Epithelial cell of proximal tubule (primary cell): ENCODE measurements at regions not wholly inside any gene's neighbourhood (a gene's known extent, or its start where the extent isn't known, plus 50 kb on each side); places are given as distances from the start of the nearest gene placed in this dataset.

ENCODE experiments used
- DNase-seq: peaks from one replicate; pipeline ENCODE4 v3.0.0-alpha.2; 2011; ENCODE audit warnings: low read depth
- H3K4me3 ChIP-seq: 2 replicates; pipeline ENCODE4 v1.5.1; 2011; ENCODE audit warnings: low read depth, mild to moderate bottlenecking, low read length
- TF ChIP-seq, protein P1 (sequence below): conservative IDR thresholded peaks from 2 replicates; pipeline ENCODE4 v1.5.1; 2012; ENCODE audit warnings: low read depth, mild to moderate bottlenecking, low read length

DNA sequence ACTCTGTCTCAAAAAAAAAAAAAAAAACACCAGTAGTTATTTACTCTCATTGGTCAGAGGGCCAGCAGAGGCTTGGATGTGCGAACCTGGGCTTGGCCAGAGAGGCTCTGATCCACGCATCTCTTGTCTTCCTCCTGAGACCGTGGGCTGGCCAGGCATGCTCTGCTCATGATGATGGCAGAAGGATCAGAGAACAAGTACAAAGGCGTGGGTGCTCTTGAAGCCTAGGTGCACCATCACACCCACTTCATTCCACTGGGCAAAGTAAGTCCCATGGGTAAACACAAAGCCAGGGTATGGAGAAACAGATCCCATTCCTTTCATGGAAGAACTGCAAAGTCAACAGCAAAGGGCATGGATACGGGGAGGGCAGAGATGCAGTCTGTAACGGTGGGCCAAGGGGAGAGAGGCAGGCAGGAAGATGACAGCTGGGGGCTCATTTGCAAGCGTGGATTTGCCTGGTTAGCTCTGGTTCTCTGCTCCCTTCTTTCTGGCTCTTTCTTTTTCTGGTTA lies 128.2 kb upstream of the SDK1 start:
- TF ChIP-seq, protein P1, sequence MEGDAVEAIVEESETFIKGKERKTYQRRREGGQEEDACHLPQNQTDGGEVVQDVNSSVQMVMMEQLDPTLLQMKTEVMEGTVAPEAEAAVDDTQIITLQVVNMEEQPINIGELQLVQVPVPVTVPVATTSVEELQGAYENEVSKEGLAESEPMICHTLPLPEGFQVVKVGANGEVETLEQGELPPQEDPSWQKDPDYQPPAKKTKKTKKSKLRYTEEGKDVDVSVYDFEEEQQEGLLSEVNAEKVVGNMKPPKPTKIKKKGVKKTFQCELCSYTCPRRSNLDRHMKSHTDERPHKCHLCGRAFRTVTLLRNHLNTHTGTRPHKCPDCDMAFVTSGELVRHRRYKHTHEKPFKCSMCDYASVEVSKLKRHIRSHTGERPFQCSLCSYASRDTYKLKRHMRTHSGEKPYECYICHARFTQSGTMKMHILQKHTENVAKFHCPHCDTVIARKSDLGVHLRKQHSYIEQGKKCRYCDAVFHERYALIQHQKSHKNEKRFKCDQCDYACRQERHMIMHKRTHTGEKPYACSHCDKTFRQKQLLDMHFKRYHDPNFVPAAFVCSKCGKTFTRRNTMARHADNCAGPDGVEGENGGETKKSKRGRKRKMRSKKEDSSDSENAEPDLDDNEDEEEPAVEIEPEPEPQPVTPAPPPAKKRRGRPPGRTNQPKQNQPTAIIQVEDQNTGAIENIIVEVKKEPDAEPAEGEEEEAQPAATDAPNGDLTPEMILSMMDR = no peak
- no peak for DNase-seq
- no peak overlapping the region for H3K4me3 ChIP-seq

DNA sequence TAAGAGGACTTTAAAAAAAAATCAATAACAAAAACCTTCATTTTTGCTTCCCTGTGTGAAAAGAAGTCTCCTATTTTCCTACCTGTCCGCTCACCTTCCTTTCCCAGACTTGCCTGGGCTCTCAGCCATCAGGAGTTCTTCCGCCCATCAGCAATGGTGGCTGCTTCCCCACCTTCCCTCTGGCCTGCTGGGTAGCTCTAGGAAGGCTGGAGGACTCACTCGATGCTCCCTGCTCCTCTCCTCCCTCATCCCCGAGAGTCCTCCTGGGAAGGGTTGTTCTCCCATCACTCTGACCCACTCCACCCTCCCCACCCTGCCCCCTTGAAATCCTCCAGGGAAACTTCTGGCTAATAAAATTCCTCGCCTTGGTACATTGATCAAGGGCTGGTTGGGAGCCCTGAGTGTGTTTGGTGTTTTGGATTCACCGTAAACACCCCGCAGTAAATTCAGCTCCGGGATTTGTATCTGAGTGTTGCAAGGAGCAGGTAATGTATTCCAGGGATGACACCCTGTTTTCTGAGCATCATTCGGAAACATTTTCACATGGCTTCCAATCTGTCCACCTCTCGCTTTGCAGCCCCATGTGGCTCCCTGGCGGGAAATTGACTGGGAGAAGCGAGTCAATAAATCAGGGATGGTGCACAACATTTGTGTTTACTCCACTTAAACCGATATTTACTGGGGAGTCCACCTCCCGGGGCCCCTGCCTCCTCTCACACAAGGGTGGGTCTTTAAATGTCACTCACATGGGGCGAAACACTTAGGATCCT lies 126.4 kb upstream of the SDK1 start:
- H3K4me3 ChIP-seq = no peak overlapping the region
- TF ChIP-seq, protein P1 = no peak
- DNase-seq = no peak

DNA sequence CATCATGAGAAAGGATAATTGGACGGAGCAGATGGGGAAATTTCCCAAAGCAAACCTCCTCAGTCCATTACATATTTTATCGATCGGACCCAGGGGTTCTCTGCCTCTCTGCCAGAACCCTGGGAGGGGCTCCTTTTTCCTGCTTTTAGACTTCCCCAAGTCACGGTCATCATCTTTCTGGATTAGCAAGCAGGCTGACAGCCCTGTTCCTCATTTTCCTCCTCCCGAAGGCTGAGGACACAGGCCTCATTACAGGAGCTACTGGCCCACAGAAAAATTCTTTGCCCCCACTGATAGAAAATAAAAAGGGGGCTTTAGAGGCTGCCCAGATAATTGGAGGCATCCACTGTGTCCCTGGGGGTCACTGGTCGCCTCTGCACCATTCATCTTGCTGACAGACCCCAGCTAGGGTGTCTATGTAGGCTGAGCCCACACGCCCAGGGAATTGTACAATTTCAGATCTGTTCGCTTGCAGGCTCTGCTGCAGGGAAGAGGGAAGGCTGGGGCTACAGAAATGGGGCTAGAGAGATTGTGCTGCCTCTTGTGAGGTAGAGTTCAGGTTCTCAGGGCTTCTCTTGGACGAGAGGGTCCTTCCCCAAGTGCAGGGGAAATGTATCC lies 125.7 kb upstream of the SDK1 start:
- TF ChIP-seq, protein P1 = no peak
- H3K4me3 ChIP-seq = no peak overlapping the region
- DNase-seq = no peak

DNA sequence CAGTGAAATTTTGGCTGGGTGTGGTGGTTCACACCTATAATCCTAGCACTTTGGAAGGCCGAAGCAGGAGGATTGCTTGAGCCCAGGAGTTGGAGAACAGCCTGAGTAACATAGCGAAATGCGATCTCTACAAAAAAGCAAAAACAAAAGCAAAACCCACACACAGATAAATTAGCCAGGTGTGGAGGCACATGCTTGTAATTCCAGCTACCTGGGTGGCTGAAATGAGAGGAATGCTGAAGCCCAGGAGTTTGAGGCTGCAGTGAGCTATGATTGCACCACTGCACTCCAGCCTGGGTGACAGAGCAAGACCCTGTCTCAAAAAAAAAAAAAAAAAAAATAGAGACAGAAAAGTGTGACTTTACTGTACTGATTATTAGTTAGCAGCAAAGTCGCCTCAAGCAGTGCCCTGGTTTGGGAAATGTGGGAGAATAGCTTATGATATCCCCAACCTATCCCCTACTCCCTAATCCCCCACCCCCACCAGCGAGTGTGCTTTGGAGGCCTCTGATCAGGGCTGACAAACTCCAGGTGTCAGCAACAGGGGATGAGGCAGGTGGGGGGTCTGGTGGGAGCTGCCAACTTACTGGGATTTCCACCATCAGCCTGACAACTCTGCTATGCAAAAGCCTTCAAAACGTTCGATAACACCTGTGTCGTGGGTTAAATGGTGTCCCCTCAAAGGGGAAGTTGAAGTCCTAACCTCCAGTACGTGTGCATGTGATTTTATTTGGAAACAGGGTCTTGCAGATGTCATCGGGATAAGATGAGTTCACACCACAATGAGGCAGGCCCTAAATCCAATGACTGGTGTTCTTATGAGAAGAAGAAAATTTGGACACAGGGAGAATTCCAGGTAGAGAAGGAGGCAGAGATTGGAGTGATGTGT lies 124.7 kb upstream of the SDK1 start:
- no peak for DNase-seq
- TF ChIP-seq, protein P1 = no peak
- H3K4me3 ChIP-seq = no peak overlapping the region

DNA sequence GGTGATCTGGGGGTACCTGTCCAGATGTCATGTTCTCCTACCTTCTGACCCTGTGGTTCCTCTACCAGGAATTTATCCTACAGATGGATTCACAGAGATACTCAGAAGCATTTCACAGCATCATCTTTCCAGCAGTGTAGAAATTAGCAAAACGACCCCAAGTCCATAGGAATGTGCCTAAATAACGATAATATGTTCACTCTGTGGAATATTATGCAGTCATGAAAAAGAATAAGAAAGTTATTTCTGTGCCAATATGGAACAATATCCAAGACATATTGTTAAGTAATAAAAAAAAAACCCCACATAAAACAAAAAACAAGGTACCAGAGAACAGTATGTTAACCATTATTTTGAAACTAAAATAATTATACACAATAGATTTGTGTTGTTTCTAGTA lies 123.8 kb upstream of the SDK1 start:
- TF ChIP-seq, protein P1 = no peak
- no peak overlapping the region for H3K4me3 ChIP-seq
- DNase-seq = no peak

DNA sequence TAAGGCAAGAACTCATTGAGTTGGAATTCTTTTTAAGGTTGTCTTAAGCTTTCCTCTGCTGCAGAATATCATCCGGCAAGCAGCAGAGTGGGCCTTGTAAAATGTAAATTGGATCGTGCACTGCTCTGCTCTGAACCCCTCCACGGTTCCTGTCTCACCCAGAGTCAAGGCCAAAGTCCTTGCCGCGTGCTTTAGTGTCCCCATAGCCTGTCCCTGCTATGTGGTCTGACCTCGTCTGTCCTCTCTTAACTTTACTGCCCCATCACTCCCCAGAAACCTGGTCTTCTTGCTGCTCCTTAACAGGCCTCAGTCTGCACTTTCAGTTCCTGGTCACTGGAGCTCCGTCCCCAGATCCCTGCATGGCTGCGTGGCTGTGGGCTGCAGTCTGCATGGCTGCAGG lies 121.6 kb upstream of the SDK1 start:
- TF ChIP-seq, protein P1 = no peak
- no peak for DNase-seq
- no peak overlapping the region for H3K4me3 ChIP-seq
